ENCODE measurements at regions not wholly inside any gene's neighbourhood (a gene's known extent, or its start where the extent isn't known, plus 50 kb on each side); places are given as distances from the start of the nearest gene placed in this dataset.

GRCh38 chr13:47066226-47066625 lies 169.4 kb upstream of the HTR2A start:
- no peaks in the 10 kb centered on the region for H3K36me3 ChIP-seq (replicated peaks in 1 of 2)
- TF ChIP-seq POLR2A (IDR thresholded peaks at IDR 0.05) (no peak), CTCF (IDR thresholded peaks at IDR 0.05) (no peak)
- H3K9me3 ChIP-seq (replicated peaks in 1 of 3), result peaks cover 0 to 11% (median 5%) of the 10 kb centered on the region in 3 donors
- H3K4me3 ChIP-seq, result no peak overlapping the region
- H3K27ac ChIP-seq, result no peak overlapping the region
- no peaks in the 10 kb centered on the region for H3K4me1 ChIP-seq (replicated peaks in 1 of 2)
- DNase-seq, result no peak
- intact Hi-C loops (cut with DNase I), result no loop called here
- no peaks in the 10 kb centered on the region for H3K27me3 ChIP-seq

- no peak overlapping the region for H3K4me3 ChIP-seq
- WGBS, 4 donors, result 56 to 70% (median 62%) methylated on average over 2 of the region's 2 CpGs
- H3K4me1 ChIP-seq (replicated peaks in 1 of 2), result no peaks in the 10 kb centered on the region
- no peak for DNase-seq
- no peak overlapping the region for H3K27ac ChIP-seq
- H3K9me3 ChIP-seq (replicated peaks in 1 of 3), result peaks cover 0 to 18% (median 8%) of the 10 kb centered on the region in 3 donors
- H3K36me3 ChIP-seq (replicated peaks in 1 of 2), result no peaks in the 10 kb centered on the region
- intact Hi-C loops (cut with DNase I), result no loop called here
- no peaks in the 10 kb centered on the region for H3K27me3 ChIP-seq
- no peak for TF ChIP-seq POLR2A (IDR thresholded peaks at IDR 0.05)
- TF ChIP-seq CTCF (IDR thresholded peaks at IDR 0.05), result no peak
These were observed 167.5 kb upstream of the HTR2A start for GRCh38 chr13:47064381-47064780.

GRCh38 chr13:47049276-47049989 lies 152.6 kb upstream of the HTR2A start:
- Histone ChIP-seq H3K27ac (no peak overlapping the region), H3K36me3 (replicated peaks in 1 of 2) (no peaks in the 10 kb centered on the region), H3K4me3 (no peak overlapping the region), H3K4me1 (replicated peaks in 1 of 2) (no peaks in the 10 kb centered on the region), H3K9me3 (replicated peaks in 1 of 3) (no peaks in the 10 kb centered on the region), H3K27me3 (no peaks in the 10 kb centered on the region)
- intact Hi-C loops (cut with DNase I), result no loop called here
- no peak for DNase-seq
- WGBS, 4 donors, result 68 to 80% (median 80%) methylated on average over 4 of the region's 4 CpGs
- TF ChIP-seq POLR2A (IDR thresholded peaks at IDR 0.05), result no peak

- no peaks in the 10 kb centered on the region for H3K9me3 ChIP-seq (replicated peaks in 1 of 3)
- intact Hi-C loops (cut with DNase I), result no loop called here
- no peak overlapping the region for H3K27ac ChIP-seq
- no peaks in the 10 kb centered on the region for H3K36me3 ChIP-seq (replicated peaks in 1 of 2)
- TF ChIP-seq POLR2A (IDR thresholded peaks at IDR 0.05) (no peak), CTCF (IDR thresholded peaks at IDR 0.05) (no peak)
- H3K4me1 ChIP-seq (replicated peaks in 1 of 2), result no peaks in the 10 kb centered on the region
- no peak overlapping the region for H3K4me3 ChIP-seq
- H3K27me3 ChIP-seq, result no peaks in the 10 kb centered on the region
- no peak for DNase-seq
- 81 to 89% (median 86%) methylated on average over 2 of the region's 2 CpGs for WGBS, 4 donors
These were observed 149.9 kb upstream of the HTR2A start for GRCh38 chr13:47046706-47047105.

GRCh38 chr13:47044842-47045241 lies 148.0 kb upstream of the HTR2A start:
- Histone ChIP-seq H3K36me3 (replicated peaks in 1 of 2) (no peaks in the 10 kb centered on the region), H3K9me3 (replicated peaks in 1 of 3) (no peaks in the 10 kb centered on the region), H3K4me3 (no peak overlapping the region), H3K27ac (no peak overlapping the region), H3K4me1 (replicated peaks in 1 of 2) (no peaks in the 10 kb centered on the region), H3K27me3 (no peaks in the 10 kb centered on the region)
- no peak for TF ChIP-seq CTCF (IDR thresholded peaks at IDR 0.05)
- TF ChIP-seq POLR2A (IDR thresholded peaks at IDR 0.05), result no peak
- WGBS, 4 donors, result 59 to 69% (median 60%) methylated on average over 2 of the region's 2 CpGs
- DNase-seq, result no peak
- intact Hi-C loops (cut with DNase I), result no loop called here

Data from adrenal gland (tissue), 9 donors.